H1 (cell line): ENCODE measurements at regions not wholly inside any gene's neighbourhood (a gene's known extent, or its start where the extent isn't known, plus 50 kb on each side); places are given as distances from the start of the nearest gene placed in this dataset.

Experiments used
- CTCF ChIA-PET: fragments of 300-600 bp; sonication (Branson Sonifier 250); formaldehyde crosslinking; loops from one replicate; lab custom pipeline; 2021; ENCODE audit not compliant: partially characterized antibody; lab: Charles Lee
- POLR2A ChIA-PET: fragments of 300-600 bp; sonication (Branson Sonifier 250); formaldehyde crosslinking; loops from one replicate; lab custom pipeline; 2021; ENCODE audit warnings: inconsistent platforms; ENCODE audit not compliant: partially characterized antibody; lab: Charles Lee
- DNase-seq, 2 experiments: peaks; one replicate each; pipeline versions ENCODE4 v3.0.0 to v3.0.0-alpha.2; 2010 to 2022; ENCODE audit warnings: low spot score in 2 of 2, low read depth in 1 of 2, mixed read lengths in 1 of 2
- FAIRE-seq: peaks from 2 replicates; lab custom pipeline; 2011; peaks lifted over from hg19 to GRCh38; lab: Jason Lieb, UNC
- H2AFZ ChIP-seq: 2 replicates; pipeline ENCODE4 v1.8.1; 2012; ENCODE audit warnings: low read length, inconsistent platforms
- H2AK5ac ChIP-seq: 2 replicates; pipeline ENCODE4 v1.6.1; 2013; ENCODE audit warnings: low read depth, low read length
- H2BK120ac ChIP-seq: replicated peaks from 2 replicates; pipeline ENCODE3; 2013; ENCODE audit warnings: low read depth, low read length, inconsistent platforms
- H2BK12ac ChIP-seq: 2 replicates; pipeline ENCODE4 v1.6.1; 2013; ENCODE audit warnings: low read depth, low read length
- H2BK15ac ChIP-seq: 2 replicates; pipeline ENCODE4 v1.6.1; 2013; ENCODE audit warnings: low read length
- H2BK20ac ChIP-seq: 2 replicates; pipeline ENCODE4 v1.6.1; 2013; ENCODE audit warnings: low read length
- H2BK5ac ChIP-seq: 2 replicates; pipeline ENCODE4 v1.6.1; 2013; ENCODE audit warnings: low read depth, low read length
- H3K14ac ChIP-seq: 2 replicates; pipeline ENCODE4 v1.6.1; 2013; ENCODE audit warnings: inconsistent platforms; ENCODE audit not compliant: insufficient read length
- H3K18ac ChIP-seq: 2 replicates; pipeline ENCODE4 v1.6.1; 2013; ENCODE audit warnings: low read length; ENCODE audit errors: extremely low read depth
- H3K23ac ChIP-seq: 2 replicates; pipeline ENCODE4 v1.6.1; 2013; ENCODE audit warnings: inconsistent platforms; ENCODE audit not compliant: insufficient read length
- H3K23me2 ChIP-seq: 2 replicates; pipeline ENCODE4 v1.6.1; 2013; ENCODE audit warnings: low read depth, low read length
- H3K27ac ChIP-seq: 2 replicates; pipeline ENCODE4 v1.6.1; 2011; ENCODE audit warnings: low read depth, low read length, inconsistent platforms
- H3K27me3 ChIP-seq, 4 experiments: replicated peaks in 1 of 4; 1 replicate in 1 of 4; 2 replicates in 3 of 4; pipeline versions ENCODE4 v1.6.1 to v1.8.1; 2011 to 2013; ENCODE audit warnings: low read length in 3 of 4, mild to moderate bottlenecking in 3 of 4, inconsistent platforms in 2 of 4, mixed read lengths in 2 of 4, moderate library complexity in 1 of 4; ENCODE audit not compliant: control insufficient read depth in 3 of 4, insufficient read depth in 3 of 4; ENCODE audit errors: extremely low read depth in 1 of 4
- H3K36me3 ChIP-seq, 4 experiments: 2 replicates each; pipeline versions ENCODE4 v1.6.1 to v1.8.1; 2011 to 2013; ENCODE audit warnings: mild to moderate bottlenecking in 4 of 4, low read length in 3 of 4, moderate library complexity in 2 of 4, control low read depth in 1 of 4, inconsistent platforms in 1 of 4; ENCODE audit not compliant: insufficient read depth in 4 of 4, control insufficient read depth in 2 of 4
- H3K4ac ChIP-seq: replicated peaks from 2 replicates; pipeline ENCODE3; 2013; ENCODE audit warnings: low read length, low read depth, mixed read lengths, inconsistent platforms; ENCODE audit not compliant: insufficient read length
- H3K4me1 ChIP-seq, 4 experiments: replicated peaks in 1 of 4; 1 replicate in 1 of 4; 2 replicates in 3 of 4; pipeline versions ENCODE4 v1.6.1 to v1.8.1; 2011 to 2013; ENCODE audit warnings: low read length in 3 of 4, inconsistent platforms in 2 of 4, mixed read lengths in 1 of 4; ENCODE audit not compliant: insufficient read depth in 4 of 4, control insufficient read depth in 3 of 4
- H3K4me2 ChIP-seq, 2 experiments: 2 replicates each; pipeline versions ENCODE4 v1.6.1 to v1.8.1; 2011 to 2013; ENCODE audit warnings: low read depth in 2 of 2, low read length in 2 of 2, control low read depth in 1 of 2, inconsistent platforms in 1 of 2, mild to moderate bottlenecking in 1 of 2; ENCODE audit not compliant: insufficient read depth in 1 of 2
- H3K4me3 ChIP-seq, 4 experiments: fragments of 200-600, 300-600 bp in 1 of 4; sonication (generic), shearing (Covaris generic), sonication (Bioruptor Twin) in 1 of 4; 2 replicates each; pipeline versions ENCODE4 v1.5.1 to v1.8.1; 2011 to 2016; ENCODE audit warnings: low read length in 4 of 4, low read depth in 3 of 4, control low read depth in 2 of 4, inconsistent platforms in 2 of 4, mild to moderate bottlenecking in 2 of 4, mixed read lengths in 1 of 4, moderate library complexity in 1 of 4; ENCODE audit not compliant: insufficient read depth in 2 of 4; ENCODE audit errors: extremely low read depth in 1 of 4
- H3K56ac ChIP-seq: replicated peaks from 2 replicates; pipeline ENCODE3; 2013; ENCODE audit warnings: low read depth, mild to moderate bottlenecking, mixed read lengths, low read length, inconsistent platforms; ENCODE audit not compliant: insufficient read length
- H3K79me1 ChIP-seq: 2 replicates; pipeline ENCODE4 v1.6.1; 2013; ENCODE audit warnings: low read depth, low read length, control low read depth
- H3K79me2 ChIP-seq, 2 experiments: 2 replicates each; pipeline versions ENCODE4 v1.6.1 to v1.8.1; 2012 to 2013; ENCODE audit warnings: low read length in 2 of 2, mild to moderate bottlenecking in 2 of 2, inconsistent platforms in 1 of 2; ENCODE audit not compliant: insufficient read depth in 2 of 2, control insufficient read depth in 1 of 2
- H3K9ac ChIP-seq, 4 experiments: replicated peaks in 1 of 4; 1 replicate in 1 of 4; 2 replicates in 3 of 4; pipeline versions ENCODE4 v1.6.1 to v1.8.1; 2011 to 2013; ENCODE audit warnings: low read depth in 3 of 4, low read length in 3 of 4, control low read depth in 2 of 4, mild to moderate bottlenecking in 2 of 4, moderate library complexity in 2 of 4, inconsistent platforms in 1 of 4; ENCODE audit errors: extremely low read depth in 1 of 4
- H3K9me3 ChIP-seq, 2 experiments: 2 replicates each; pipeline versions ENCODE4 v1.6.1 to v1.8.1; 2012 to 2013; ENCODE audit warnings: mild to moderate bottlenecking in 2 of 2, moderate library complexity in 2 of 2, control low read depth in 1 of 2, inconsistent platforms in 1 of 2, low read depth in 1 of 2, low read length in 1 of 2, mixed read lengths in 1 of 2; ENCODE audit not compliant: insufficient read depth in 2 of 2
- H4K20me1 ChIP-seq, 2 experiments: replicated peaks in 1 of 2; 2 replicates each; pipeline versions ENCODE3 to v1.8.1; 2011 to 2013; ENCODE audit warnings: inconsistent platforms in 2 of 2, low read length in 2 of 2, mild to moderate bottlenecking in 1 of 2; ENCODE audit not compliant: insufficient read depth in 2 of 2, control insufficient read depth in 1 of 2
- H4K5ac ChIP-seq: 2 replicates; pipeline ENCODE4 v1.6.1; 2013; ENCODE audit warnings: low read length, low read depth, mixed read lengths, inconsistent platforms; ENCODE audit not compliant: insufficient read length
- H4K8ac ChIP-seq: 2 replicates; pipeline ENCODE4 v1.8.0; 2013; ENCODE audit warnings: mild to moderate bottlenecking, moderate library complexity, low read length, inconsistent platforms; ENCODE audit not compliant: insufficient read depth; ENCODE audit errors: extremely low read depth
- H4K91ac ChIP-seq: replicated peaks from 2 replicates; pipeline ENCODE3; 2013; ENCODE audit warnings: low read length, mixed read lengths, inconsistent platforms; ENCODE audit not compliant: insufficient read length
- NANOG ChIP-seq: IDR thresholded peaks from 2 replicates; pipeline ENCODE4 v1.6.1; 2011; ENCODE audit warnings: low read length, low read depth, mild to moderate bottlenecking, inconsistent platforms; ENCODE audit not compliant: insufficient read depth, poor library complexity, severe bottlenecking
- RXRA ChIP-seq: IDR thresholded peaks from 2 replicates; pipeline ENCODE4 v1.6.1; 2011; ENCODE audit warnings: low read depth, mild to moderate bottlenecking, low read length, moderate library complexity; ENCODE audit not compliant: insufficient read depth
- SIRT6 ChIP-seq: IDR thresholded peaks from one replicate; pipeline ENCODE4 v1.7.1; 2012; ENCODE audit warnings: low read length, inconsistent platforms
- WGBS, 2 experiments: shearing (Covaris generic) in 1 of 2; methylation state at CpG; one replicate each; pipeline versions ENCODE4 v1.1.6 to v1.1.7; 2013 to 2015; ENCODE audit warnings: low lambda C conversion rate in 2 of 2, mixed read lengths in 2 of 2, inconsistent platforms in 1 of 2, low coverage in 1 of 2, missing lambda C conversion rate in 1 of 2; ENCODE audit not compliant: insufficient replicate concordance in 2 of 2, insufficient coverage in 1 of 2, insufficient read length in 1 of 2; ENCODE audit errors: extremely low coverage in 1 of 2, missing lambda C conversion rate in 1 of 2; 5-methylcytosine and 5-hydroxymethylcytosine counted together

DNA sequence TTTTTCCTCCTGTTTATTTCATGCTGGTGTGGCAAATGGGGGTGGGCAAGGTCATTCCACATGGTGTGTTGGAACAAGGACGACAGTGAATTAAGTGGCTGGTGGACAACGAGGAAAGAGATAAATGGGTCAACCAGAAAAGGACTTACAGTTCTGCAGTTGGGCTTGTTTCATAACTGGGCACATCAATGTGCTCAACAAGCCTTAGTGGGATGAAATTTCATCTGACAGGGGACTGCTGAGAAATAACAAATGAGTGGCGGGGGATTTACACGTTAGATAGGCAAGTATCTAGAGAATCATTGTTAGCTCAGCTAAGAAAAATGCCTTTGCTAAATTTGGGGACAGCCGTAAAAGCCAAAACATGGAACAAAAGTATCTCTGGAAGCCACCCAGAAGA lies 163.6 kb downstream of the NRN1 start:
- no peak overlapping the region for H3K9ac ChIP-seq
- TF ChIP-seq RXRA (no peak), NANOG (no peak), SIRT6 (no peak)
- H2AFZ ChIP-seq: no peak overlapping the region
- H3K79me1 ChIP-seq: no peaks in the 10 kb centered on the region
- no peak overlapping the region for H3K27ac ChIP-seq
- peaks cover 15 to 31% (median 21%) of the 10 kb centered on the region in 4 experiments for H3K27me3 ChIP-seq
- no peak overlapping the region for H3K14ac ChIP-seq
- no peak overlapping the region for H3K23ac ChIP-seq
- no peak overlapping the region for H3K56ac ChIP-seq
- ChIA-PET POLR2A (no interaction called here), CTCF (no interaction called here)
- DNase-seq (no peak), FAIRE-seq (no peak)
- H3K4me1 ChIP-seq: no peaks in the 10 kb centered on the region; a peak in 1 of 7 replicates
- no peak overlapping the region for H3K18ac ChIP-seq
- H2BK20ac ChIP-seq: no peak overlapping the region
- no peak overlapping the region for H4K5ac ChIP-seq
- H4K20me1 ChIP-seq: no peaks in the 10 kb centered on the region
- no peaks in the 10 kb centered on the region for H3K23me2 ChIP-seq
- no peaks in the 10 kb centered on the region for H3K36me3 ChIP-seq
- H3K79me2 ChIP-seq: no peaks in the 10 kb centered on the region
- H2BK15ac ChIP-seq: no peak overlapping the region
- no peak overlapping the region for H2AK5ac ChIP-seq
- H3K4ac ChIP-seq: no peak overlapping the region
- H2BK120ac ChIP-seq: no peak overlapping the region
- H3K9me3 ChIP-seq: no peaks in the 10 kb centered on the region; a peak in 1 of 4 replicates
- no peak overlapping the region for H4K91ac ChIP-seq
- no peak overlapping the region for H3K4me2 ChIP-seq
- H2BK12ac ChIP-seq: no peak overlapping the region
- WGBS, 2 experiments: 88% methylated on average over 5 of the region's 5 CpGs; no CpG with 5 or more reads in 1 of the 2 experiments
- H2BK5ac ChIP-seq: no peak overlapping the region
- no peak overlapping the region for H3K4me3 ChIP-seq
- no peak overlapping the region for H4K8ac ChIP-seq
